GM19351 (cell line): ENCODE measurements at regions not wholly inside any gene's neighbourhood (a gene's known extent, or its start where the extent isn't known, plus 50 kb on each side); places are given as distances from the start of the nearest gene placed in this dataset.
A peak's percentile ranks its signal among the peaks of the same experiment; 100 is the strongest.
"Not testable (repeated sequence)": the region's sequence is repeated elsewhere in the genome, so short reads cannot be mapped to it uniquely, and the experiment has no call there.

Experiments used
- ATAC-seq: cut with Tn5 transposase; IDR thresholded peaks from one replicate; pipeline ENCODE4 v1.9.1; 2021; ENCODE audit warnings: mild to moderate bottlenecking, moderate library complexity; ENCODE audit not compliant: unreplicated experiment

GRCh38 chr1:185681034-185681633 is 53.1 kb upstream of the HMCN1 start:
- ATAC-seq = peak; percentile 70

DNA sequence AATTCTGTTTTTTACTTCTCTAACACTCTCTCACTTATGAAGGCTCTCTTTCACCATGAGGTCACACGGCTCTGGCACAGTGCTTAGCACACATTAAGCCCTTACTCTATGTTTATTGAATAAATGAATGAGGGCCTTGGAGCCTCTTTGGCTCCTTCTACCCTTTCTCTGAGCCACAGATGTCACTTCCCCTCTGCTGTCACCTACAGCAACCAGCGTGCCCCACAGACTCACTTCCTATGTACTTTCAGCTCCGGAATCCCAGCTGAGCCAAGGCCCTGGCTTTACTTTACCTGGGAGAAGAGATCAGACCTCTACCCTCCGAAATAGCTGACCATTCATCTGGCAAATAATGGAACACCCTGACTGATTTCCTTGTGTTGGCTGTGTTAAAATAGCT is 53.7 kb upstream of the HMCN1 start:
- ATAC-seq = no peak

- ATAC-seq = no peak
Observed at GRCh38 chr1:185679220-185679619, 55.0 kb upstream of the HMCN1 start.

- no peak for ATAC-seq
Observed at GRCh38 chr1:185676969-185677368, 57.2 kb upstream of the HMCN1 start.

GRCh38 chr1:185674201-185674600 is 60.0 kb upstream of the HMCN1 start:
- peak; percentile 71 for ATAC-seq

- ATAC-seq = no peak
Observed at GRCh38 chr1:185672719-185673360, 61.4 kb upstream of the HMCN1 start.

GRCh38 chr1:185670187-185670627 is 64.0 kb upstream of the HMCN1 start:
- ATAC-seq = peak; percentile 48

DNA sequence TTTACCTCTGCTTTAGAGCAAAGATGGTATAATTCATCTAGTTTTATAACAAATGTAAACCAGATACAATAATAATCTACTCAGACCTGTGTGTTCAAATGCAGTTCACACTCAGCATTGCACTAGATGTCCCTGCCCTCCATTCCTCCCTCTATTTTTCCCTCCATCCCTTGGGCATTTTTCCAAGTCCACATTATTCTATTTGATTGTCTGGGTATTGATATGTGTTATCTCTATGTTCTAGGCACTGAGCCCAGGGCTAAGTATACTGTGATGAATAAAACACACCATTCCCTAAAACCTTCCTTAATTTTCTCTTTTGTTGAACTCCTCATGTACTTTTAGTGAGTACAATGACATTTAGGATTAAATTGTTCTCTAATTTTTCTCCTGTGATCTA is 66.2 kb upstream of the HMCN1 start:
- ATAC-seq = no peak

- ATAC-seq = no peak
Observed at GRCh38 chr1:185666582-185666981, 67.6 kb upstream of the HMCN1 start.

- ATAC-seq = no peak
Observed at GRCh38 chr1:185663771-185664296, 70.4 kb upstream of the HMCN1 start.

GRCh38 chr1:185663332-185663731 is 70.9 kb upstream of the HMCN1 start:
- no peak for ATAC-seq

- ATAC-seq = no peak
Observed at GRCh38 chr1:185661971-185662370, 72.2 kb upstream of the HMCN1 start.

DNA sequence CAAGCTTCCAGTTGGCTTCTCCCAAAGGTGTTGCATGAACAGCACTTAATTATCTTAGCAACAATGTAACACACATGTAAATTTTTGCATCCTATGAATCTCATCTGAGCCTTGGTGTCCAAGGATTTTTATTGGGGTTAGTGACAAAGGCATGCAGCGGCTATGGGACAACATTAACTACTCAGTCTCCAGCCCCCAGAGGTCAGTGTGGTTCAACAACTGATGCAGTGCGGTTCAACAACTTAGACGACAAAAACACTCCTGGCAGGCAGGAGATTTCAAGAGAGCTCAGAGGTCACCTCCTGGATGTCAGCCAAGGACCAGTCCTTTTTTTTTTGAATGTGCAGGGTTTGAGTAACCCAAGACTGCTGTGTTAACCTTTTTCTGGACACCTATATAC is 77.5 kb upstream of the HMCN1 start:
- ATAC-seq = no peak

GRCh38 chr1:185654952-185655314 is 79.3 kb upstream of the HMCN1 start:
- ATAC-seq = no peak

GRCh38 chr1:185654199-185654951 is 79.8 kb upstream of the HMCN1 start:
- ATAC-seq = no peak

GRCh38 chr1:185653615-185654014 is 80.6 kb upstream of the HMCN1 start:
- ATAC-seq = no peak

- ATAC-seq = no peak
Observed at GRCh38 chr1:185652348-185652747, 81.8 kb upstream of the HMCN1 start.

GRCh38 chr1:185650602-185651230 is 83.5 kb upstream of the HMCN1 start:
- no peak for ATAC-seq

DNA sequence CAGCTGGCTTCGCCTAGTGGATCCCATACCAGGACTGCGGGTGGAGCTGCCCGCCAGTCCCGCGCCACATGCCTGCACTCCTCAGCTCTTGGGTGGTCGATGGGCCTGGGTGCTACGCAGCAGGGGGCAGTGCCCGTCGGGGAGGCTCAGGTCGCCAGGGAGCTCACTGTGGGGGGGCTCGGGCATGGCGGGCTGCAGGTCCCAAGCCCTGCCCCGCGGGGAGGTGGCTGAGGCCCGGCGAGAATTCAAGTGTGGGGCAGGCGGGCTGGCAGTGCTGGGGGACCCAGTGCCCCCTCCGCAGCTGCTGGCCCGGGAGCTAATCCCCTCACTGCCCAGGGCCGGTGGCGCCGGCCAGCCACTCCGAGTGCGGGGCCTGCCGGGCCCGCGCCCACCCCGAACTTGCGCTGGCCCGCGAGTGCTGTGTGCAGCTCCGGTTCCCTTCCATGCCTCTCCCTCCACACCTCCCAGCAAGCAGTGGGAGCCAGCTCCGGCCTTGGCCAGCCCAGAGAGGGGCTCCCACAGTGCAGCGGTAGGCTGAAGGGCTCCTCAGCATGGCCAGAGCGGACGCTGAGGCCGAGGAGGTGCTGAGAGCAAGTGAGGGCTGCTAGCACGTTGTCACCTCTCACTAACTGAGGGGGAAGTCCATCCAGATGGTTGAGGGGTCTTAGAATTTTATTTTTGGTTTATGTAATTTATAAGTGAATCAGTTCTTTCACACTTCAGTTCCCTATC is 85.2 kb upstream of the HMCN1 start:
- no peak for ATAC-seq

- ATAC-seq = not testable (repeated sequence)
Observed at GRCh38 chr1:185647597-185648267, 86.5 kb upstream of the HMCN1 start.
